Left forelimb (tissue), 1 donor: ENCODE measurements at regions not wholly inside any gene's neighbourhood (a gene's known extent, or its start where the extent isn't known, plus 50 kb on each side); places are given as distances from the start of the nearest gene placed in this dataset.

Source experiments
- DNase-seq: peaks from one replicate; pipeline ENCODE4 v3.0.0-alpha.2; 2018; ENCODE audit warnings: low spot score

DNA sequence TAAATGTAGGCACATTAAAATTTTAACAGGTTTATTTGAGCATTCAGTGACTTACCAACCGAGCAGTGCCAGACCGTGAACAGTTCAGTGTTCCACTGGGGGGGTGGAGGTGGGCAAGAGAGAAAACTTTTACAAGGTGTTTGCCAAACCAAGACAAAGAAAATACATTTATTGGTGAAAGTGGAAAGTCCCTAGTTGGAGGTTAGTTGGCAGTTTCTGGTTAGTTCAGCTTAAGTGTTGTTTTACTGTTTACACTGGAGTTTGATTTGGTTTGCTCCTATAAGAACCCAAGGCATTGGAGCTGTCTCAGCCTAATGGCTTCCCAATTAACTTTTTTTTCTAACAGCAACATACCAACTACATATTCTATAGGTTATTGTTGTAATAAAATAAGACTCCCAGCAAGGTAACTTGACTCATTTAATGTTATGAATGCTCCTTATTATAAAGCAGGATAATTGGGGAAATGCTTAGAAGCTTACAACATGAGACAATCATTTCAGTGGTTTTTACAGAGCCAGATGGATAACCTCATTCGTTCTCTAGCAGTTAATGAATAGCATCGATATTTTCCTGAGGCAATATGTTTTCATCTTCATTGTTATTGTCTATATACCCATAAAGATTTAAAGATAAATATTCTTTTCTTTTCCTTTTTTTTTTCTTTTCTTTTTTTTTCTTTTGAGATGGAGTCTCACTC is 115.8 kb downstream of the ETNK1 start:
- DNase-seq = no peak

DNA sequence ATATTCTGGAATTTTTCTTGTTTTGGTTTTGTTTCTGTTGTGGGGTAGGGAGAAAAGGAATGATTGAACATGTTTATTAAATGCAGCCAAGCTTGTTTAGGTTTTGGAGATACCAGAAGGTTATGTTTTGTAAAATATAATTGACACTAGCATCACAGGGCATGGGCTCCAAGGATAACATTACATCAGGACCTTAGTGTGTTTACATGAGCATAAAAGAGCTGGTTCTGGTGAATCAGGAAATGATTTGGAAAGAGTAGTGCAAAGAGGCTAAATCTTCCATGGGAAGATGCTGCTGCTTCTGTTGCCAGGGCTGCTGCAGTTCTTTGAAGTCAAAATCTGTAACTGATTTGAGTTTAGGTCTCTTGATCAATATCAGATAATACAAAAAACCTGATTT is 118.7 kb downstream of the ETNK1 start:
- DNase-seq = no peak

DNA sequence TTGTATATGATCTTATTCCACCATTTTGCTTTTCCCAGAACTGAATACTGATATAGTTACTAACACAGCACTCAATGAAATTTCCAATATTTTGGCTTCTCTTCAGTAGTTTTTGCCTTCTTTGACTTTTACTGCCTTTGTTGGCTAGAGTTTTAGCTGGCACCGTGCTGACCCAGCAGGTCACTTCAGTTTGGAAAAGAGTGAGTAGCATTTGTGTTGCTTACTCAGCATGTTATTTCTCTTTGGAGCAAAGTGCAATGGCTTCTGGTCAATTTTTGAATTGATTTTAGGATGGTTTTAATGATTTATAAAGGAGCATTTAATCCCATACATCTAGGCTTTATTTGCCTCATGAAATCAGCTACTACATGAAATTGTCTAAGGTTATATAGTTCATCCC is 119.2 kb downstream of the ETNK1 start:
- DNase-seq = no peak

DNA sequence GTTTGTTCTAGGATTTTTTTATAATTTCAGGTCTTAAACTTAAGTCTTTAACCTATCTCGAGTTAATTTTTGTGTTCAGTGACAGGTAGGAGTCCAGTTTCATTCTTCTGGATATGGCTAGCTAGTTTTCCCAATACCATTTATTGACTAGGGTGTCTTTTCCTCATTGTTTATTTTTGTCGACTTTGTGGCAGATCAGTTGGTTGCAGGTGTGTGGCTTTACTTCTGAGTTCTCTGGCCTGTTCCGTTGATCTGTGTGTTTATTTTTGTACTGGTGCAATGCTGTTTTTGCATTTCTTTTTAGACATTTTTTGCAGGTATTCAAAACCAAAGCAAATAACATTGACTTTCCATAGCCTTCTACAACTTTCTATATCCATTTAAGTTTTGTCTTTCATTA is 121.7 kb downstream of the ETNK1 start:
- no peak for DNase-seq

DNA sequence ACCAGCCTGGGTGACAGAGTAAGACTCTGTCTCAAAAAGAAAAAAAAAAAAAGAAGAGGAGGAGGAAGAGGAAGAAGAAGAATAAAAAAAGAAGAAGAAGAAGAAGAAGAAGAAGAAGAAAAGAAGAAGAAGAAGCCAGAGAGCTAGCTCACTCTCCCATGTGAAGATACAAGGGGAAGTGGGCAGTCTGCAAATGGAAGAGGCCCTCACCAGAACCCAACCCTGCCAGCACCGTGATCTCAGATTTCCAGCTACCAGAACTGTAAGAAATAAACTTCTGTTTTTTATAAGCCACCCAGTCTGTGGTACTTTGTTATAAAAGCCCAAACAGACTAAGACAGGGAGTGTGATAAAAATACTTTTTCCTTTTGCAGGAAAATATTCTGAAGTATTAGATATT is 130.7 kb downstream of the ETNK1 start:
- no peak for DNase-seq

DNA sequence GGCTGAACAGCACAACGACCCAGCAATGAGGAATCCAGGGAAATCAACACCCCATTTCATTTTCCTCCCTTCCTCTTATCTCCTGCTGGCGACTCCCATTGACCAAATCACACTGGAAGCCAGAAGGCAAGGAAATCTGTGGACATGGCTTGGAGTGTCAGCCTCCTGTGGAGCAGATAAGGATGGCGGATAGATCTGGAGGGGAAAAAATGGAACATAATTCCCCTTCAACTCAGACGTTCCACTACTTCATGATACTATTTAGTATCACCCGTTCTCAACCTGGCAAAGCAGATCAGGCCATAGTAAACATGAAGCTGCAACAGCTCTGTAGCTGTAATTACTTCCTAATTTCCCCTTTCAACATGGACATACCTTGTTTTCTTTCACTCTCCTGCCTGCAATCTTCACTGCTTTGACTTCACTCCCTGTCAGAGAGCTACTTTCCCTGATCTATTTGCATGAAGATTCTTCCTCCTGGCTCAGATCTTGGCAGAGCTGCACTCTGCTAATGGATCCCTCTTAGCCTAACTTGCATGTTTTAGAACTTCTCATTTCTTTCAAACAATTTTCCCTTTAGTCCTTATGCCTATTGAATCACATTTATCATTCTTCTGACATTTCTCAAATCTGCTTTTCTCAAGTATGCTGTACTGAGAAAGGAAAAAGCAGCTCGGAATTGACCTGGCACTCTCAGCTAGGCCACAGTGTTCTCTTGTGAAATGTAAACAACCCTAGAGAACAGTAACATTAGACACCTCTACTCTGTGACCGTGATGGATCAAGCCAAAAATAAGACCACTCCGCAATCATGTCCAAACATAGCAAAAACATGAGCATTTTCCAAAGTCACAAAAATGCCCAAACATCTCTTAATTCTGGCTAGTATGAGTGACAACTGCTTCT is 135.1 kb downstream of the ETNK1 start:
- DNase-seq = no peak

DNA sequence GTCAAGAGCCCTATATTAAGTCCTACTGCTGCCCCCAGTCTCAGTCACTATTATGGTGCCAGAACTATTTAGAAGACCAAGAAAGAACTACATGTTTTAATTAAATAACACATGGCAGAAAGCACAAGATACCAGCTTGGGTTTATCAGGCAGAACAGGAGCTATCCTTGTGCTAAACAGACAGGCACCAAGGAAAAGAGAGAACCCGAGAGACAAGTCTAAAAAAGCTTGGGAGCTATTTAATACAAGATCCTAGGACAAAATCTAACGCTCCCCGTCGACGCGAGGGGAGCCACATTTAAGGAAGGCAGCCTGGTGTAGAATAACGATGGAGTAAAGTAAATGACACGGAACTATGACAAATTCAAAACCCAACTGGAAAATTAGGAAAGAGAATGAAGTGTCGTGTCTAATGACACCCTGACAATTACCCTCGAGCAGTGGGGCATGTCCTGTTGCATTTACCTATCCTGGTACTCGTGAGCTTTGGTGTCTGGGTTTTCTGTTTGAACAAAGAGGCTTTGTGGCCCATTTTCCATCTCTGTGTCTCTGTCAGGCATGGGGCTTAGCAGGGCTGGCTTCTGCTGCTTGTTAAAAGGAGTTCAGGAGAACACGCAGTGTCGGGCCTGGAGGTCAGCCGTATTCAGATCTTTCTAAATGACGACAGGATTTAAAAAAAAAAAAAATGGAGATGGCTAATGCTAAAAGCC is 140.6 kb downstream of the ETNK1 start:
- no peak for DNase-seq

DNA sequence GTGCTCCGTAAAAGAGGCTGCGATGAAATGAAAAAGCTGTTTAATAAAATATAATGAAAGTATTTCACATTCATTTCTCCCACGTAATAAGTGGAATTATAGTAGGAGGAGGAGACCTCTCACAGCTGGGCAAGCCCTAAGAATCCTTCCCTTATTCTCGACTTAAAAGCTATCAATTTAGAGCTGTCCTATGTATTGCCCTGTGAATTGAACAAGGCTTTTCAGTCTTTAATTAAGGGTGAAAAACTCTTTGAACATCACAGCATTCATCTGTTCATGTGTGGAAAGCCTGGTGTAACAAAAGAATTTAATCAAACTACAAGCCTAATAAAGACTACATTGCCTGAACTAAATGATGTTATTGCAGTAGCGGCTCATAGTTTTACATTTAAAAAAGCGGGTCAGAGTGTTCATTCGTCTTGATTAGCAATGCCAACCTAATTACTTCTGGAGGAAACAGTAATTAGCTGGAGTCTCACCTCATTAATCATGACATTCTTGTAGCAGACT is 142.0 kb downstream of the ETNK1 start:
- DNase-seq = no peak

DNA sequence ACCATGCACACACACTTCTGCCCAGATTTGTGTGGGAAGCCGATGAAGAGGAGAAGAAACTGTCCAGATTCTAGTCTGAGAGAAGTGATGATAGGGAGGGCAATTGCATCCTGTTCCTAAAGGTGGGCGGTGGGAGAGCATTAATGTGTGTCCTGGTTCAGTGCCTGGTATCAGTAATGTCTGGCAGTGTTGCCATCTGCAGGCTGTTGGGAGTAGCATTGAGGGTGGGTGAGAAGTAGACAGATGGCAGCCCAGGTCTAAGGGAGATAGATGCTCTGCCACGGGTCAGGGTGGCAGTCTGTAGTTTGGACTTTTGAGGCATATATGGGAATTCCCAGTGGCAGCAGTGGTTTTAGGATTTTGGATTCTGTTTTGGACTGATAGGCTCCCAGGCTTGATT is 156.4 kb downstream of the ETNK1 start:
- DNase-seq = no peak

DNA sequence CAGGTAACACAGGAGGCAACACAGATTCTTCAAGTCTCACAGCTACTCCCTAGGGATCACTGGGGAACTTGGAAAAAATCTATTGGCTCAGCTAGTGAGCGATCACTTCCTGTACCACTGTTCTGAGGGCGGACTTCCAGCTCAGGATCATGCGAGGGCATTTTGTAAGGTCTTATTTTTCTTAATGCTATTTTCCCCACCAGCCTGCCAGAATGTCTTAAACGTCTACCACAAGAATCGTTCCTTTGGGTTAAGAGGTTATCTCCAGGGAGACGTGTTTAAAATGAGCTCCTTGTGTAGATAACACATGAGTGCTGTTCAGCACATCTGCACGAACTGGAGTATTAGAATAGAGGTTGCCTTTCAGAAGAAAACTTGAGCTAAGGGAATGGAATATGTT is 162.6 kb downstream of the ETNK1 start:
- no peak for DNase-seq

DNA sequence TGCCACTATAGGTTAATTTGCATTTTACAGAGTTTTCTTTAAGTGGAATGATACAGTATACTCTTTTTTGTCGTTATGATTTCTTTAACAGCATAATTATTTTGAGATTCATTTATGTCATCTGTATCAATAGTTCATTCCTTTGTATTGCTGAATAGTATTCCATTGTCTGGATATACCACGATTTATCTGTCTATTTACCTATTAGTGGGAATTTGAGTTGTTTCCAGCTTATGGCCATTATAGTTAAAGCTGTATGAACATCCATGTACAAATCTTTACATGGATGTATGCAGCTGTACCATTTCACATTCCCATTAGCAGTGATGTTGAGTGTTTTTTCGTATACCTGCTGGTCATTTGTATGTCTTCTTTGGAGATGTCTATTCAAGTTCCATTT is 163.9 kb downstream of the ETNK1 start:
- no peak for DNase-seq

DNA sequence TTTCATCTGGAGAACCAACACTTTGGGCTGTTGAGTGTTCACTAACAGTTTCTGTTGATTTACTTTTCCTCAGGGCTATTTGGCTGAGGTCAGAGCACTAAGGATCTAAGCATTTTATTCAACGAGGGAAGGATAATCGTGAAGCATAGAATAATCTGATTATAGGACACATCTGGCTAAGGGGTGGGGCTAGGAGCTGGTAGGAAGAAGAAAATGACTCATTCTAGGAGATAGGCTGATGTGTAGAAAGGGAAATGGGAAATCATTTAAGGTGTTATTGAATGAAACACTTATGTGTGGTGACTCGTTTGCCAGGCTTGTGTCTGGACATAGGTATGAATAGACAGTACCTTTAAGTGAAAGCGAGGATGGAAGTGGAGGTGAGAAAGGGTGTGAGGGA is 167.2 kb downstream of the ETNK1 start:
- no peak for DNase-seq

DNA sequence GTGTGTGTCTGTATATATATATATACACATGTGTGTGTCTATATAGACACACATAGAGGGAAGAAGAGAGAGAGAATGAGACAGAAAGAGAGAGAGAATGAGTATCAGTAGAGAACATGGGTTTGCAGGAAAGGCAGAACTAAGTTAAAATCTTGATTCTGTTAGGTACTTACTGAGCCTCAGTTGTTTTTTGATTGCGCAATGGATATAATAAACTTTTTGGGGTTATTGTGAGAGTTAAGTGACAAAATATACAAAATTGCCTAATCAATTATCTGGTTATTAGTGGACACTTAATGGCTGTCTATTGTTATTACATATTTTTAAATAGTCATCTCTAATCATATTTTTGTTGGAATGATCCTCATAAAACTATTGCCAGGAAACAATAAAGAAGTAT is 169.0 kb downstream of the ETNK1 start:
- no peak for DNase-seq

DNA sequence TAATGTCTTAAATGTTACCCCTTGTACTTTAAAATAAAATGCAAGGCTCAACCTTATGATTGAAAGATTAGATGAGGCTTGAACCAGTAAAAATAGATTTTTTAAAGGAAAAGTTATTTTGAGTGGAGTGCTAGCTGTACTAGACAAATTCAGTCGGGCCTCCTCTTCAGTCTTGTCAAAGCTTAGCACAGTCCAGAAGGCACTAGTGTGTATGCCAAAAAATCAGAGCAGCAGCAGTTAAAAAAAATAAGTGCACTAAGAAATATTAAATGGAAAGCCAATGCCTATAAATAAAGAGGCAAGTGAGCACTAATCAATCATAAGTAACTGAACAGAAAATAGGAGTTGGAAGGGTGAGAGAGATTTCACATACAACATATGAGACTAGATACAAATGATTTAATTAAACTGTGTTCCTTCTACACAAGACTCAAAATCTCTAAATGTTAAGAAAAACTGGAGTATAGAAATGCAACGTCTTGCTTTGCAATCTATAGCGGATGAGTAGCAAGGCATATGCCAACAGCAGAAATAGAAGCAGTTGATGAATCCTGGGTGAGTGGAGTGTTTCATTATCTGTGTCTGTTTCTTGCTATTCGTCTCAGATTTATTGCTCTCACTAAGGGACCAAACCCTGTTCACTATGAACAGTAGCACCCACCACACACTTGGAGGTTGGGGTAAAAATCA is 172.1 kb downstream of the ETNK1 start:
- no peak for DNase-seq

DNA sequence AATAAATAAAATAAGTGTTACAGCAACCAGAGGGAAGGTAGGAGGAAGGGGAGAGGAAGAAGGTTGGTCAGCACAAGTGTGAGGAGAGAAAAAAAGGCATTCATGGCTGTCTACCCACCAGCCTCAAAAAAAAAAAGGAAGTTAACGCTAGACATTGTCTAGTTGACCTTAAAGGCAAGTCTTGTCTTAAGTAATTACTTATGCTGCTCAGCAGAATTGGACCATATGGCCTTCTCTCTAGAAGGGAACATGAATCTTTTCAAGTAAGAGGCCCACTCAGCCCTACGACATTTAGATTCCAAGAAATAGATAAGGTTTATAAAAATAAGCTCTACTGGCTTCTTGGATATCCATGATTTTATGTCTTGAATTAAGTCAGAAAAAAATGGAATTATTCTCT is 172.7 kb downstream of the ETNK1 start:
- DNase-seq = no peak

DNA sequence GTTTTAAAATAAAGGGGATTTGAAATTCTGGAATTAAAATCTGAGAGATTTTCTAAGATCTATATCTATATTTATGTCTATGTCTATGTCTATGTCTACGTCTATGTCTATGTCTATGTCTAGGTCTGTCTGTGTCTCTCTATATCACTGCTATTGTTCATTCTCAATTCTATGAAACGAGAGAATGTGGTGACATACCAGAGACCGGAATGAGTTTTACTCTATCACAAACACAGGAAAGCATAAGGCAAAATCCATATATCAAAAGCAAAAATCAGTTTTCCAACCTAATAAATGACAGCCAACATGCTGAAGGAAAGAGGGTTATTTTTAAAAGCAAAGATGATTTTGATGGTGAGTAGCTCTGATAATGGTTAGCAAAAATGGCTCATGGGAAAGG is 173.1 kb downstream of the ETNK1 start:
- DNase-seq = no peak

DNA sequence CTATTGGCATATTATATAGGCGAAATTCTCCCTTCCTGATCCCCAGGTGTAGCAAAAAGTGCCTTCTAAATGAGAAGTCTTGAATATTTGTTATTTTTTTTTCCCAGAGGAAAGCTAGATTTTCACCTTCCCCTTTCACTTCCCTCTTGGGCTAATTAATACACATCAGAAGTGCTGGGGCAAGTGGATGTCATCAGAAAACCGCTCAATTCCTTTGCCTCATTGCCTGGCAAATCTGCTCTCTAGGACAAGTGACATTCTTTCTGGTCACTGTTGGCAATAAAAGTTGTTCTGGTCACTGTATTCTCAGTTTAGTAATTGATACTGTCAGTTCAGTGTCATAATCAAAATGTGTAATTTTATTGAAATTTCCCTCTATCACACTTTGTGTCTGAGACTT is 174.5 kb downstream of the ETNK1 start:
- no peak for DNase-seq

DNA sequence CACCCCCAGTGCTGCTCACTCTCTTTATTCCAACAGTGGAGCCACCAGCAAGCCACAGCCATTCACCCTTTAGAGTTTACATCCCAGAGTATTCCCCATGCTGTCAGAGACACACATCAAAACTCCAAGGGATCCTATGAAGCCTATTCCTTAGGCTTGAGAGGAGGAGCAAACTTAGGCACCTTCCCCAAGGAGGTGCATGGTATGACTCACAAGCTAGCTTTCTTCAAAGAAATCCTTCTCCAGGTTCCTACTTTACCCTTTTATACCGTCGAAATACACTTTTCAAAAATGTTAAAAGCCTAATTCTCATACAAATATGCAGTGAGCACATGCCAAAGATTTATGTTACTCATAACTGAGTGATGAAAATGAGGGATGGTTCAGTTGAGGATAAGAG is 175.4 kb downstream of the ETNK1 start:
- no peak for DNase-seq

DNA sequence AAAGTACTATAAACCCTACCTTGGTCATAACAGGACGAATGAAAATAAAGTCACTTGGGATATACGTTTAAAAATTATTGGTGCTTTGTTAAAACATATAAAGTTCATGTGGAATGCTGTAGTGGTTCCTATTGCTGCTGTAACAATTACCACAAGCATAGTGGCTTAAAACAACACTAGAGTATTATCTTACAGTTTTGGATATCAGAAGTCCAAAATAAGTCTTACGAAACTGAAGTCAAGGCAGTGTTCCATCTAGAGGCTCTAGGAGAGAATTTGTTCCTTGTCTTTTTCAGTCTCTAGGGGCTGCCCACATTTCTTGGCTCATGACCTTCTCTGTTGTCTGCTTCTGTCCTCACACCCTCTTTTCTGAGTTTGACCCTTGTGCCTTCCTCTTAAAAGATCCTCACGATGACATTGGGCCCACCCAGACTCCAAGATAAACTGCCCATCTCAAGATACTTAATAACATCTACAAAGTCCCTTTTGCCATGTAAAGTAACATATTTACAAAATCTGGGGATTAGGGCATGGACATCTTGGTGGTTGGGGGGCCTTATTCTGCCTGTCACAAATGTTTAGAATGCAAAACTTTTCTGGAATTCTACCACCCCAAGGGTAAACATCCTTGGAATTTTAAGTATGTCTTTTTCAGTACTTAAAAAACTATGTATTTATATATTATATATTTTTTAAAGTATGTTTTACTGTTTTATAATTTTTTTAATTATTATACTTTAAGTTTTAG is 178.1 kb downstream of the ETNK1 start:
- DNase-seq = no peak

DNA sequence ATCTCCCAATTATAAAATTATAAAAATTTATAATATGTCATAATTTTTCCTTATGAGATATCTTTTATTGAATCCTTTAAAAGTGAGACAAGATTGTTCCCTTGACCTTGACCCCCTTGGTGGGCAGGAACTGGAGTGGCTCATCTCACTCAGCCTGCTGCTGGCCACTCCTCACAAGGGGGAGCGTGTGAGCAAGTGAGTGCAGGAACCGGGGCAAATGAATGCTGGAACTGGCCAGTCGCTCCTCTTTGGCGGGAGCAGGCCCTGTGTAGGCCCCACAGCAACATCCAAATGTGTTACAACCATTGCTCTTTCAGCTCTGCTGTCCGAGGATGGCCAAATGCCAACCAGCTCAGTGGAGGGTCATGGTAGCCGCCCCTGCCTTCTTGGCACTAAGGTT is 178.8 kb downstream of the ETNK1 start:
- no peak for DNase-seq

DNA sequence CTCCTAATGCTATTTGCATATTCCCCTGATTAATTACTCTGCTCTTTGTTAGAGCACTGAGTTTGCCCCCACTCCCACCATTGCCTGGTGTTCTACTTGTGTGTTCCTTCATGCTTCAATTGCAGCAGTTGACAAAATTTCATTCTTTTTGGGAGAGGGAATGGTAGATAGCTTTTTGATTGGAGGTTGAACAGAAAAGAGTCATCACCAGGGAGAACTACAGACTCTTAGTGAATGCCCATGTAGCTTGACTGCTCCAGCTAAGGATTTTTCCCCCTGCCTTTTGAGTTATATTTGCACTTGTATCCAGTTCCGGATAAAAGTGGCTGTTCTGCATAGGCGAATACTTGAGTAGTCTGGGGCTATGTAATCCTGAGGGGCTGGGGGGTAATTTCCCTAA is 183.9 kb downstream of the ETNK1 start:
- no peak for DNase-seq
